ENCODE measurements at regions not wholly inside any gene's neighbourhood (a gene's known extent, or its start where the extent isn't known, plus 50 kb on each side); places are given as distances from the start of the nearest gene placed in this dataset.

- Histone ChIP-seq H3K27ac (no peak overlapping the region), H3K4me3 (no peak overlapping the region), H3K27me3 (replicated peaks; ENCODE audit: insufficient read depth) (no peaks in the 10 kb centered on the region), H3K9me3 (no peaks in the 10 kb centered on the region), H3K4me1 (replicated peaks) (no peaks in the 10 kb centered on the region), H3K36me3 (no peaks in the 10 kb centered on the region)
- WGBS = 59% methylated on average over 2 of the region's 2 CpGs
- intact Hi-C loops (cut with DNase I) = no loop called here
- TF ChIP-seq POLR2A (IDR thresholded peaks at IDR 0.05) = no peak
- TF ChIP-seq CTCF (IDR thresholded peaks at IDR 0.05) = no peak
- TF ChIP-seq POLR2AphosphoS5 (IDR thresholded peaks at IDR 0.05) = no peak
- no peak for DNase-seq (ENCODE audit: low spot score)
Measured at GRCh38 chr4:23213198-23213597, 520.5 kb downstream of the GBA3 start.

GRCh38 chr4:23212558-23212957 lies 519.8 kb downstream of the GBA3 start:
- H3K36me3 ChIP-seq = no peaks in the 10 kb centered on the region
- no peak overlapping the region for H3K27ac ChIP-seq
- DNase-seq (ENCODE audit: low spot score) = no peak
- no peaks in the 10 kb centered on the region for H3K27me3 ChIP-seq (replicated peaks; ENCODE audit: insufficient read depth)
- H3K9me3 ChIP-seq = no peaks in the 10 kb centered on the region
- TF ChIP-seq CTCF (IDR thresholded peaks at IDR 0.05) (no peak), POLR2A (IDR thresholded peaks at IDR 0.05) (no peak), POLR2AphosphoS5 (IDR thresholded peaks at IDR 0.05) (no peak)
- no peaks in the 10 kb centered on the region for H3K4me1 ChIP-seq (replicated peaks)
- WGBS = 26% methylated on average over 4 of the region's 4 CpGs
- intact Hi-C loops (cut with DNase I) = no loop called here
- no peak overlapping the region for H3K4me3 ChIP-seq

GRCh38 chr4:23207059-23207458 lies 514.3 kb downstream of the GBA3 start:
- no peak for TF ChIP-seq POLR2AphosphoS5 (IDR thresholded peaks at IDR 0.05)
- no peak for TF ChIP-seq POLR2A (IDR thresholded peaks at IDR 0.05)
- WGBS = 96% methylated on average over 1 of the region's 1 CpG
- no peaks in the 10 kb centered on the region for H3K9me3 ChIP-seq
- intact Hi-C loops (cut with DNase I) = no loop called here
- no peak overlapping the region for H3K27ac ChIP-seq
- no peak for DNase-seq (ENCODE audit: low spot score)
- H3K27me3 ChIP-seq (replicated peaks; ENCODE audit: insufficient read depth) = no peaks in the 10 kb centered on the region
- H3K4me1 ChIP-seq (replicated peaks) = no peaks in the 10 kb centered on the region
- no peak overlapping the region for H3K4me3 ChIP-seq
- H3K36me3 ChIP-seq = no peaks in the 10 kb centered on the region

GRCh38 chr4:23202712-23203247 lies 510.0 kb downstream of the GBA3 start:
- WGBS = 47% methylated on average over 8 of the region's 8 CpGs
- H3K27me3 ChIP-seq (replicated peaks; ENCODE audit: insufficient read depth) = no peaks in the 10 kb centered on the region
- no peaks in the 10 kb centered on the region for H3K9me3 ChIP-seq

GRCh38 chr4:23194751-23195150 lies 502.0 kb downstream of the GBA3 start:
- no peaks in the 10 kb centered on the region for H3K4me1 ChIP-seq (replicated peaks)
- H3K36me3 ChIP-seq = no peaks in the 10 kb centered on the region
- TF ChIP-seq CTCF (IDR thresholded peaks at IDR 0.05) (no peak), POLR2A (IDR thresholded peaks at IDR 0.05) (no peak), POLR2AphosphoS5 (IDR thresholded peaks at IDR 0.05) (no peak)
- intact Hi-C loops (cut with DNase I) = no loop called here
- no peak overlapping the region for H3K4me3 ChIP-seq
- H3K9me3 ChIP-seq = no peaks in the 10 kb centered on the region
- no peaks in the 10 kb centered on the region for H3K27me3 ChIP-seq (replicated peaks; ENCODE audit: insufficient read depth)
- no peak for DNase-seq (ENCODE audit: low spot score)
- H3K27ac ChIP-seq = no peak overlapping the region

More at GRCh38 chr4:23202712-23203247, 510.0 kb downstream of the GBA3 start:
- no peak for TF ChIP-seq POLR2AphosphoS5 (IDR thresholded peaks at IDR 0.05)
- TF ChIP-seq POLR2A (IDR thresholded peaks at IDR 0.05) = no peak
- TF ChIP-seq CTCF (IDR thresholded peaks at IDR 0.05) = no peak
- H3K27ac ChIP-seq = no peak overlapping the region
- H3K36me3 ChIP-seq = no peaks in the 10 kb centered on the region
- H3K4me3 ChIP-seq = no peak overlapping the region
- H3K4me1 ChIP-seq (replicated peaks) = no peaks in the 10 kb centered on the region
- intact Hi-C loops (cut with DNase I) = no loop called here
- DNase-seq (ENCODE audit: low spot score) = no peak

Data from prostate gland (tissue), 2 donors.